ENCODE measurements at regions not wholly inside any gene's neighbourhood (a gene's known extent, or its start where the extent isn't known, plus 50 kb on each side); places are given as distances from the start of the nearest gene placed in this dataset.
"Not testable (repeated sequence)": the region's sequence is repeated elsewhere in the genome, so short reads cannot be mapped to it uniquely, and the experiment has no call there.

GRCh38 chr3:75427906-75428305, 236.2 kb upstream of the FRG2C start:
- H3K4me2 ChIP-seq (ENCODE audit: extremely low read depth, insufficient read depth, low read length); H3K27me3 ChIP-seq (ENCODE audit: control insufficient read depth, insufficient read depth, low read length); H3K36me3 ChIP-seq (ENCODE audit: control insufficient read depth, insufficient read depth, low read length); H4K20me1 ChIP-seq (ENCODE audit: control insufficient read depth, extremely low read depth, insufficient read depth, low read length); H3K27ac ChIP-seq (ENCODE audit: insufficient read depth, low read length); H2AFZ ChIP-seq (ENCODE audit: low read length); H3K9me3 ChIP-seq (ENCODE audit: control insufficient read depth, insufficient read depth, low read depth, low read length); H3K79me2 ChIP-seq (ENCODE audit: control insufficient read depth, insufficient read depth, low read length); H3K9ac ChIP-seq (ENCODE audit: insufficient read depth, low read length); H3K4me3 ChIP-seq (replicated peaks in 1 of 4; ENCODE audit: control extremely low read depth in 1 of 4, insufficient read depth in 1 of 4, low read depth in 3 of 4, low read length in 4 of 4): not testable (repeated sequence)
- peaks cover 14% of the 10 kb centered on the region for H3K4me1 ChIP-seq (ENCODE audit: control insufficient read depth, extremely low read depth, insufficient read depth, low read length)
- DNase-seq (ENCODE audit: low read depth in 2 of 2), result peak; percentile 9 to 52

GRCh38 chr3:75429561-75430220, 234.4 kb upstream of the FRG2C start:
- peak overlapping the region; percentile 25 for H3K4me2 ChIP-seq (ENCODE audit: extremely low read depth, insufficient read depth, low read length)
- H3K27me3 ChIP-seq (ENCODE audit: control insufficient read depth, insufficient read depth, low read length); H3K4me3 ChIP-seq (replicated peaks in 1 of 4; ENCODE audit: control extremely low read depth in 1 of 4, insufficient read depth in 1 of 4, low read depth in 3 of 4, low read length in 4 of 4); H4K20me1 ChIP-seq (ENCODE audit: control insufficient read depth, extremely low read depth, insufficient read depth, low read length); H3K79me2 ChIP-seq (ENCODE audit: control insufficient read depth, insufficient read depth, low read length); H2AFZ ChIP-seq (ENCODE audit: low read length); H3K36me3 ChIP-seq (ENCODE audit: control insufficient read depth, insufficient read depth, low read length); H3K9ac ChIP-seq (ENCODE audit: insufficient read depth, low read length); H3K9me3 ChIP-seq (ENCODE audit: control insufficient read depth, insufficient read depth, low read depth, low read length): not testable (repeated sequence)
- TF ChIP-seq, protein P1, sequence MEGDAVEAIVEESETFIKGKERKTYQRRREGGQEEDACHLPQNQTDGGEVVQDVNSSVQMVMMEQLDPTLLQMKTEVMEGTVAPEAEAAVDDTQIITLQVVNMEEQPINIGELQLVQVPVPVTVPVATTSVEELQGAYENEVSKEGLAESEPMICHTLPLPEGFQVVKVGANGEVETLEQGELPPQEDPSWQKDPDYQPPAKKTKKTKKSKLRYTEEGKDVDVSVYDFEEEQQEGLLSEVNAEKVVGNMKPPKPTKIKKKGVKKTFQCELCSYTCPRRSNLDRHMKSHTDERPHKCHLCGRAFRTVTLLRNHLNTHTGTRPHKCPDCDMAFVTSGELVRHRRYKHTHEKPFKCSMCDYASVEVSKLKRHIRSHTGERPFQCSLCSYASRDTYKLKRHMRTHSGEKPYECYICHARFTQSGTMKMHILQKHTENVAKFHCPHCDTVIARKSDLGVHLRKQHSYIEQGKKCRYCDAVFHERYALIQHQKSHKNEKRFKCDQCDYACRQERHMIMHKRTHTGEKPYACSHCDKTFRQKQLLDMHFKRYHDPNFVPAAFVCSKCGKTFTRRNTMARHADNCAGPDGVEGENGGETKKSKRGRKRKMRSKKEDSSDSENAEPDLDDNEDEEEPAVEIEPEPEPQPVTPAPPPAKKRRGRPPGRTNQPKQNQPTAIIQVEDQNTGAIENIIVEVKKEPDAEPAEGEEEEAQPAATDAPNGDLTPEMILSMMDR (conservative IDR thresholded peaks at IDR 0.05 in 1 of 2, IDR thresholded peaks at IDR 0.05 in 1 of 2; ENCODE audit: low read depth in 1 of 2, low read length in 2 of 2), result peak; percentile 67 to 68
- peaks cover 18% of the 10 kb centered on the region for H3K4me1 ChIP-seq (ENCODE audit: control insufficient read depth, extremely low read depth, insufficient read depth, low read length)
- DNase-seq (ENCODE audit: low read depth in 2 of 2), result peak; percentile 73 to 76
- H3K27ac ChIP-seq (ENCODE audit: insufficient read depth, low read length), result peak overlapping the region; percentile 51

DNA sequence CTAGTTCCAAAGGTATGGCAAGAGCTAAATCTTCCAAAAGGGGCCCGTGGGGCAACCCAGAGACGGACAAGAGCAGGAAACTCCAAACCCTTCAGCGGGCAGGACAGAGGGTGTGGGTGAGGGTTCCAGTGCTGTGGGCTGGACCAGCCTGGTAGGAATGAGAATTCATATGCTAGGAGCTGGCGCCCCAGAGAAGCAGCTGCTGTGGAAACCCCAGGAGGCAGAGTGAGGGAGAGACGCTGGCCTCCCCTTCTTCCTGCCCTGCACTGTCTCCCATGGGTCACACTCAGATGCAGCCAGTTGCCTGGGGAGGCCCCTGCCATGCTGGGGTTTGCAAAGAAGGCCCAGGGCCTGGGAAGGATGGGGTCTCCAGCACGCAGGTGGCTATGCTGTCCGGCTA, 233.7 kb upstream of the FRG2C start:
- not testable (repeated sequence) for H3K9me3 ChIP-seq (ENCODE audit: control insufficient read depth, insufficient read depth, low read depth, low read length); H4K20me1 ChIP-seq (ENCODE audit: control insufficient read depth, extremely low read depth, insufficient read depth, low read length); H3K27me3 ChIP-seq (ENCODE audit: control insufficient read depth, insufficient read depth, low read length); H3K4me3 ChIP-seq (replicated peaks in 1 of 4; ENCODE audit: control extremely low read depth in 1 of 4, insufficient read depth in 1 of 4, low read depth in 3 of 4, low read length in 4 of 4); DNase-seq (ENCODE audit: low read depth in 2 of 2); H3K27ac ChIP-seq (ENCODE audit: insufficient read depth, low read length); H3K9ac ChIP-seq (ENCODE audit: insufficient read depth, low read length); H2AFZ ChIP-seq (ENCODE audit: low read length); H3K36me3 ChIP-seq (ENCODE audit: control insufficient read depth, insufficient read depth, low read length); H3K4me2 ChIP-seq (ENCODE audit: extremely low read depth, insufficient read depth, low read length); H3K79me2 ChIP-seq (ENCODE audit: control insufficient read depth, insufficient read depth, low read length)
- H3K4me1 ChIP-seq (ENCODE audit: control insufficient read depth, extremely low read depth, insufficient read depth, low read length), result peaks cover 18% of the 10 kb centered on the region

GRCh38 chr3:75431120-75431519, 233.0 kb upstream of the FRG2C start:
- peaks cover 18% of the 10 kb centered on the region for H3K4me1 ChIP-seq (ENCODE audit: control insufficient read depth, extremely low read depth, insufficient read depth, low read length)
- DNase-seq (ENCODE audit: low read depth in 2 of 2); H3K4me2 ChIP-seq (ENCODE audit: extremely low read depth, insufficient read depth, low read length); H3K4me3 ChIP-seq (replicated peaks in 1 of 4; ENCODE audit: control extremely low read depth in 1 of 4, insufficient read depth in 1 of 4, low read depth in 3 of 4, low read length in 4 of 4); H3K27me3 ChIP-seq (ENCODE audit: control insufficient read depth, insufficient read depth, low read length); H3K79me2 ChIP-seq (ENCODE audit: control insufficient read depth, insufficient read depth, low read length); H3K36me3 ChIP-seq (ENCODE audit: control insufficient read depth, insufficient read depth, low read length); H4K20me1 ChIP-seq (ENCODE audit: control insufficient read depth, extremely low read depth, insufficient read depth, low read length); H3K9me3 ChIP-seq (ENCODE audit: control insufficient read depth, insufficient read depth, low read depth, low read length); H3K27ac ChIP-seq (ENCODE audit: insufficient read depth, low read length); H2AFZ ChIP-seq (ENCODE audit: low read length); H3K9ac ChIP-seq (ENCODE audit: insufficient read depth, low read length): not testable (repeated sequence)

DNA sequence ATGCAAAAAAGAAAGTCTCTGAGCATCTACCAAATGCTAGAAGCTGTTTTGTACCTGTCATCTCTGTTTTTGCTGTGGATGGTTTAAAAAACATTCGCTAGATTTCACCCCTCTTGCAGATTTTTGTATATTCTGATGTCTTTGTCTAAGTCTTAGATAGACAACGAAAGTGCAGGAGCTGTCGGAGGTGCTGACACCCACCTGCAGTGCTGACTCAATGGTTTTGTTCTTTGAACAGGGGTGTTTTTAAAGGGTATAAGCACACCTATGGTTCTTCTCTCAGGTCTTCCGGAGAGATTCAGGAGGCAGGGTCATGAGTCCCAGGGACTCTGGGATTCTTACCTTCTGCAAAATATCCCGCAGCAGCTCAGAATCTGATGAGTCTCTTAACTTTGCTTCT, 231.7 kb upstream of the FRG2C start:
- H3K27me3 ChIP-seq (ENCODE audit: control insufficient read depth, insufficient read depth, low read length); H3K4me3 ChIP-seq (replicated peaks in 1 of 4; ENCODE audit: control extremely low read depth in 1 of 4, insufficient read depth in 1 of 4, low read depth in 3 of 4, low read length in 4 of 4); H3K9me3 ChIP-seq (ENCODE audit: control insufficient read depth, insufficient read depth, low read depth, low read length); H2AFZ ChIP-seq (ENCODE audit: low read length); H3K4me2 ChIP-seq (ENCODE audit: extremely low read depth, insufficient read depth, low read length); DNase-seq (ENCODE audit: low read depth in 2 of 2); H3K36me3 ChIP-seq (ENCODE audit: control insufficient read depth, insufficient read depth, low read length); H3K79me2 ChIP-seq (ENCODE audit: control insufficient read depth, insufficient read depth, low read length); H4K20me1 ChIP-seq (ENCODE audit: control insufficient read depth, extremely low read depth, insufficient read depth, low read length); H3K9ac ChIP-seq (ENCODE audit: insufficient read depth, low read length): not testable (repeated sequence)
- Histone ChIP-seq H3K27ac (ENCODE audit: insufficient read depth, low read length) (peak overlapping the region; percentile 62), H3K4me1 (ENCODE audit: control insufficient read depth, extremely low read depth, insufficient read depth, low read length) (peaks cover 17% of the 10 kb centered on the region)

GRCh38 chr3:75432885-75433284, 231.2 kb upstream of the FRG2C start:
- H3K79me2 ChIP-seq (ENCODE audit: control insufficient read depth, insufficient read depth, low read length); H3K4me3 ChIP-seq (replicated peaks in 1 of 4; ENCODE audit: control extremely low read depth in 1 of 4, insufficient read depth in 1 of 4, low read depth in 3 of 4, low read length in 4 of 4); H3K9me3 ChIP-seq (ENCODE audit: control insufficient read depth, insufficient read depth, low read depth, low read length); H3K27me3 ChIP-seq (ENCODE audit: control insufficient read depth, insufficient read depth, low read length); H4K20me1 ChIP-seq (ENCODE audit: control insufficient read depth, extremely low read depth, insufficient read depth, low read length); H2AFZ ChIP-seq (ENCODE audit: low read length); H3K36me3 ChIP-seq (ENCODE audit: control insufficient read depth, insufficient read depth, low read length): not testable (repeated sequence)
- Histone ChIP-seq H3K4me2 (ENCODE audit: extremely low read depth, insufficient read depth, low read length) (peak overlapping the region; percentile 23), H3K4me1 (ENCODE audit: control insufficient read depth, extremely low read depth, insufficient read depth, low read length) (peaks cover 15% of the 10 kb centered on the region), H3K9ac (ENCODE audit: insufficient read depth, low read length) (peak overlapping the region; percentile 42), H3K27ac (ENCODE audit: insufficient read depth, low read length) (peak overlapping the region; percentile 97)
- peak; percentile 94 to 98 for DNase-seq (ENCODE audit: low read depth in 2 of 2)

Data from fibroblast of lung (primary cell).